Rectal smooth muscle tissue (tissue), 1 donor: ENCODE measurements at regions not wholly inside any gene's neighbourhood (a gene's known extent, or its start where the extent isn't known, plus 50 kb on each side); places are given as distances from the start of the nearest gene placed in this dataset.

ENCODE experiments used
- H3K27ac ChIP-seq: one replicate; pipeline ENCODE4 v1.7.0; 2013; ENCODE audit warnings: low read depth, low read length, inconsistent platforms
- H3K27me3 ChIP-seq: one replicate; pipeline ENCODE4 v1.7.0; 2013; ENCODE audit warnings: low read length; ENCODE audit not compliant: control insufficient read depth, insufficient read depth
- H3K36me3 ChIP-seq: one replicate; pipeline ENCODE4 v1.7.0; 2013; ENCODE audit warnings: low read length; ENCODE audit not compliant: control insufficient read depth, insufficient read depth
- H3K4me1 ChIP-seq: one replicate; pipeline ENCODE4 v1.7.0; 2013; ENCODE audit warnings: low read length; ENCODE audit not compliant: control insufficient read depth, insufficient read depth
- H3K4me3 ChIP-seq: one replicate; pipeline ENCODE4 v1.7.0; 2013; ENCODE audit warnings: low read length
- H3K9ac ChIP-seq: one replicate; pipeline ENCODE4 v1.7.0; 2013; ENCODE audit warnings: low read length

DNA sequence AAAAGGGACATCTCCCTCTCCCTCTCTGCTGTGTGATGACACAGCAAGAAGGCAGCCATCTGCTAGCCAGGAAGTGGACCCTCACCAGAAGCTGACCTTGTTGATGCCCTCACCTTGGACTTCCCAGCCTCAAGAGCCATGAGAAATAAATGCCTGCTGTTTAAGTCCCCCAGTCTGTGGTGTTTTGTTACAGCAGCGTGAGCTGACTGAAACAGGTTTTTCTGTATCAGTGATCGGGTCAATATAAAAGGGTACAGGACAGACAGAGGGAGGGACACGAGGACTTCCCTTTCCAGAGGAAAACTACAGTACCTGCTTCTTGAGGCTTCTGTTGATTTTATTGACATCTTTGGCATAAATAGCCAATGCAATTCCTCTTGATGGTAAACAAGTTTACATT lies 510.3 kb upstream of the CHAC2 start:
- Histone ChIP-seq H3K4me1 (no peaks in the 10 kb centered on the region), H3K4me3 (no peak overlapping the region), H3K36me3 (no peaks in the 10 kb centered on the region), H3K9ac (no peak overlapping the region), H3K27ac (no peak overlapping the region), H3K27me3 (no peaks in the 10 kb centered on the region)

DNA sequence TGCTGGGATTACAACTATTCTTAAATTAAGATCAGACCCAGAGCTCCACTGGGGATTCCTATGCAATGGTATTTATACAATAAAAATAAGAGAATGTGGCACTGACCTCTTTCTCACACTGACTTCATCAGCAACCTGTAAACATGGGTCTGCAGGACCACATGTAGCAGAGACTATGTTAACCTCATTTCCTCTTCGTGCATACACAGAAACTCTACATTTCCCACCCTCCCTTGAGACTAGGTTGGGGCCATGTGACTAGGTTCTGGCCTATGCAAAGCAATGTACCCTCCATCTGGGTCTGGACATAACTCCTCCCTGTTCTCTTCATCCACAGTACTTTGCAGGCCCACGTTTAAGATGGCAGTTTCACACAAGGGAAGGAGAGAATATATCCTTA lies 514.4 kb upstream of the CHAC2 start:
- no peak overlapping the region for H3K27ac ChIP-seq
- H3K4me1 ChIP-seq, result no peaks in the 10 kb centered on the region
- H3K36me3 ChIP-seq, result no peaks in the 10 kb centered on the region
- no peak overlapping the region for H3K9ac ChIP-seq
- H3K27me3 ChIP-seq, result no peaks in the 10 kb centered on the region
- no peak overlapping the region for H3K4me3 ChIP-seq

DNA sequence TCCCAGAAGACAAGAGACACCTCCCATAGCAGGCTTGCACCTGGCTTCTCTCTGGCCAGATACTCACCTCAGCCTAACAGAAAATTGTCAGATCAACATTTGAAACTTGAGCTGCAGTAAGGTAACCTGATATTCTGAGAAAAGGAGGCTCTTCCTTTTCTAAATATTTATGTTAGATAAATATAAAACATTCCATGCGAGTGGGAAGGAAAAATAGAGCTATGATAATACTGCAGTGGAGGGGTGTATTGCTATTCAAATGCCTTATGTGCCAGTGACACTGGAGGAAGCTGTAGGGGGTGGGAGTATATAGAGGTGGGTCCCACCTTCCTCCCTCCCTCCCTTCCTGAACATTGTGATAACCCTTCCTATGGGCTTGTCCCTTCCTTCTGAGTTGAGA lies 515.5 kb upstream of the CHAC2 start:
- no peak overlapping the region for H3K4me3 ChIP-seq

DNA sequence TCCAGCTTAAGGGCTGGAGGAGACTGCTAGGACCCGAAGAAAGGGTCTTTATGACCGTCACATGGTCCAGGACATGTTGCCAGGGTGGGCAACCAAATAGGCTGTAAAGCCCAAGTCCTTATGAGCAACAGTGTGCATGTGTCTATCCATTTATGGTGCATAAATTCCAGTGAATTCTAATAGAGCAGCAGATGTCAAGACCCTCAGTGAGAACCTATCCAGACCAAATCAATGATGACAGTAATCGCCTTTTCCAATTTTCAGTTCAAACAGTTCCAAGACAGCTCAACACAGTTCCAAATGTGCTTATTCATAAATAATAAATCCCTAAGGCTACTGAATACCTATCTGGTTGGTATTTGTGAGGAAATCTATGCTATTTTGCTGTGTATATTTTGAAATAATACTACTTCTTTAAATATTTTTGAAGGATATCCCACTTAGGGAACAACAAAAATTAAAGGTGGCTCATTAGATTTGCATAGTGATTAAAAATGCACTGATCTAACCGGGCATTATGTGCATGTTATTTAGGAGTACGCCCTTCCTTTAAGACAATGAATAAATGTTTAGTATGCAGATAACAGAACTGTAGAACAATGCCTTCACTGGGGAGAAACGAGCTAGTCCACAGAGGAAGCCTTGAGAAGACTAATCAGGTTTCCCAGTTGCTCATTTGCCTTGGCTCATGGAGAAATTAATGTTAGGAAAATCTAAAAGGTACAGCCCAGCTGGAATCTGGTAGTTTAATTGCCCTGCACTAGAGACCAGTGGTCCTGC lies 519.5 kb upstream of the CHAC2 start:
- Histone ChIP-seq H3K4me3 (no peak overlapping the region), H3K27ac (no peak overlapping the region)

More for the DNA sequence above, 515.5 kb upstream of the CHAC2 start:
- Histone ChIP-seq H3K27me3 (no peaks in the 10 kb centered on the region), H3K4me1 (no peaks in the 10 kb centered on the region), H3K9ac (no peak overlapping the region), H3K36me3 (no peaks in the 10 kb centered on the region), H3K27ac (no peak overlapping the region)

DNA sequence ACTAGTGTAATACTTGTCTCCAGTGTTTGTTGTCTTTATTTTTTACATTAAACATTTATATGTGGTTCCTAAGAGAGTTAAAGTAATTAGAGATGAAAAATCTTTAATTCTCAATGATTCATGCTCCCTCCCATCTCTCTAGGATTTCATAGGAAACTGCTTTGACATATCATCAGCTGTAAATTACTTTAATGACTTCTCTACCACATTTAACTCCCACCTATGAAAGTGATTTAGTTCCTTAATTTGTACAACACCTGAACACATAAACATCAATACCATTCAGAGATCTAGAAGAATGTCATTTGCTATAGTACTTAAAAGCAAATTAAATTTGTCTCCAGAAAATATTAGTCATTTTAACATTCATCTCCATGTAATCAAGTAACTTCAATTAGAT lies 524.2 kb upstream of the CHAC2 start:
- Histone ChIP-seq H3K27me3 (no peaks in the 10 kb centered on the region), H3K4me3 (no peak overlapping the region), H3K4me1 (no peaks in the 10 kb centered on the region), H3K36me3 (no peaks in the 10 kb centered on the region), H3K27ac (no peak overlapping the region), H3K9ac (no peak overlapping the region)

More for the DNA sequence above, 519.5 kb upstream of the CHAC2 start:
- Histone ChIP-seq H3K36me3 (no peaks in the 10 kb centered on the region), H3K27me3 (no peaks in the 10 kb centered on the region), H3K4me1 (no peaks in the 10 kb centered on the region), H3K9ac (no peak overlapping the region)

DNA sequence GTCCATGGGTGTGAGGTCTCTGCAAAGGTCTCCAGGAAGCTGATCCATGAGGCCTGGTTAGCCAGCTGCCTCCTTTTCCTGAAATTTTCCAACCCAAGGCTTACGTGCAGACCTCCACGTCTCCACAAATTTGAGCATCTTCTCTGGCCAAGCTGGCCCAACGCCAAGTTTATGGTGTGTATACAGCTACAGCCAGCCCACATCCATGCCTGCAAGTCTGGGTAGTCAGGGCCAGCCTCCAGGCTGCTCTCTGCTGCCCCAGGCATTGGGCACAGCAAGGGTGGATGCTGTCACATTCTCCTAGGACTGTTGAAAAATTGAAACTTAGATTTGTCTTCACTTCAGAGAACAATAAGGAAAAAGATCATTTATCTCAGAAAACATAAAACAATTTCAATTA lies 525.5 kb upstream of the CHAC2 start:
- Histone ChIP-seq H3K27ac (no peak overlapping the region), H3K4me1 (no peaks in the 10 kb centered on the region), H3K9ac (no peak overlapping the region), H3K27me3 (no peaks in the 10 kb centered on the region), H3K4me3 (no peak overlapping the region), H3K36me3 (no peaks in the 10 kb centered on the region)

DNA sequence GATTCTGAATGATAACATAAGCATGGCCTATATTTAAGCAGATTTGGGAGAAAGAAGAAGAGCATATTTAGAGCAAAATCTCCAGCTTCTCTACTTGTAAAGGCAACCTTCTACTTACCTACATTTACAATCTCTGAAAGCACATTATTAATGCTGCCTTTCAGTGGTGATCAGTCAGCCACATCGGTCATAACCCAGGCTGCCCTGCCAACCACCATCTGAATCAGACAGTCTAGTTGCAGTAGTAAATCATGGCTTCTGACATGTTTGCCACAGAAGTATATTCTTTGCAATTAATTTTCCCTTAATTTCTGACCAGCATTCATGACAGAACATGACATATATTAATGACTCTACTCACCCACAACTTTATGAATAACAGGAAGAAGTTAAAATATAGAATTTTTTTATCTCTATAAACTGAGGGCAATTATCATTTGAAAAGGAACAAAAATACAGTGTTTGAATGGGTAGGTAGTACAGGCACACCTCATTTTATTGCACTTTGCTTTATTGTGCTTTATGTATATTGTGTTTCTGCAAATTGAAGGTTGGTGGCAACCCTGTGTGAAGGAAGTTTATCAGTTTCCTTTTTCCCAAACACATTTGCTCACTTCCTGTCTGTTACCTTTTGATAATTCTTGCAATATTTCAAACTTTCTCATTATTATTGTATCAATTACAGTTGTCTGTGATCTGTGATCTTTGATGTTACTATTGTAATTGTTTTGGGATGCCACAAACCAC lies 531.6 kb upstream of the CHAC2 start:
- no peaks in the 10 kb centered on the region for H3K27me3 ChIP-seq
- no peaks in the 10 kb centered on the region for H3K4me1 ChIP-seq
- no peak overlapping the region for H3K9ac ChIP-seq
- no peak overlapping the region for H3K4me3 ChIP-seq
- no peak overlapping the region for H3K27ac ChIP-seq
- no peaks in the 10 kb centered on the region for H3K36me3 ChIP-seq

DNA sequence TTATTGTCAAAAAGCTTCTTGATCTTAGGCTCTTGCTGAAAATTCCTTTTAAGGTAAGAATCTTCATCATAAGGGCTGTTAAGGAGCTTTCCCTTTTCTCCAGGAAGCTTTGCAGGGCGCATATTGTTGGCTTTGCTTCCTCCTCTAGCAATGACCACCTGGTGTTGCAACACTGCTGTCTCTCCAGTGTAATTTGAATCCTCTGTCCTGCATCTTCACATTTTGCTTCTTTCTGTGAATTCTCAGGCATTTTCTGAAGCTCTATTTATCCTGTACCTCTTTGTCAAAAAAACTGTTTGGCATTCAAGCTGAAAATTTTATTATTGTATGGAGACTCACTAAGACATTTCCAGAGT lies 533.1 kb upstream of the CHAC2 start:
- Histone ChIP-seq H3K4me3 (no peak overlapping the region), H3K27ac (no peak overlapping the region), H3K36me3 (no peaks in the 10 kb centered on the region), H3K9ac (no peak overlapping the region), H3K4me1 (no peaks in the 10 kb centered on the region), H3K27me3 (no peaks in the 10 kb centered on the region)

DNA sequence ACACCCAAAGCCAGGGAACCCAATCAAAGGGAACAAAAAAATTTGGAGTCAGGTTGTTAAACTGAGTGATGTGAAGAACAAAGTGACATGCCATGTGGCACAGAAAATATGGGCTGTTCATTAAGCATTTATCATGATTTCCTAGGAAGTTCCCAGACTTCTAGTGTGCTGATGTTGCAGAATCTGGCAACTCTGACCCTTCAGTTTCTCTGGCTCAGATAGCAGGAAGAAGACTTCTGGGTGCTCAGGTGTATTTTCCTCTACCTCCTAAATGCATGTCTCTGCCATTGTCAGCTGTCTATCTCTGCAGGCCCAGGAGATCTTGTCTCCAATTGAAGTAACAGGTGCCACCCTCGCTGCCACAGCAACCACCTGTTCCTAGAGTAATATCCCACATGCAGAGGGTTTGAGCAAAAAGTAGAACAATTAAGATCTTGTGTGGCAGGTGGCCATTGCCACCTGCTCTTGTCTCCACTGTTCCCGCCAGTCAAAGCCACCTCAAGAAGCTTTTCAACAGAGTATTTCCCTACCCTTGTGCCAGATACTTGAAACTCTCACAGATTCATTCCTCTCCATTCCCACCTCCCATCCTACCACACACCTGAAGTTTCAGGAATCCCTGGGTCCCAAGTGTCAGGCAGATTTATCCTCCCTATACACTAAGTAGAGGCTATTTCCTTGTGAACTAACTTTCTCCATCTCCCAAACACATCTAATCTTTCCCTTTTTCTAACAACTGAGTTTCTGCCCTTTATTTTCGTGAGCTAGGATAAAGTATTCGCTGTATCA lies 533.7 kb upstream of the CHAC2 start:
- no peak overlapping the region for H3K27ac ChIP-seq
- no peaks in the 10 kb centered on the region for H3K36me3 ChIP-seq
- no peak overlapping the region for H3K9ac ChIP-seq
- H3K27me3 ChIP-seq, result no peaks in the 10 kb centered on the region
- H3K4me3 ChIP-seq, result no peak overlapping the region
- no peaks in the 10 kb centered on the region for H3K4me1 ChIP-seq

DNA sequence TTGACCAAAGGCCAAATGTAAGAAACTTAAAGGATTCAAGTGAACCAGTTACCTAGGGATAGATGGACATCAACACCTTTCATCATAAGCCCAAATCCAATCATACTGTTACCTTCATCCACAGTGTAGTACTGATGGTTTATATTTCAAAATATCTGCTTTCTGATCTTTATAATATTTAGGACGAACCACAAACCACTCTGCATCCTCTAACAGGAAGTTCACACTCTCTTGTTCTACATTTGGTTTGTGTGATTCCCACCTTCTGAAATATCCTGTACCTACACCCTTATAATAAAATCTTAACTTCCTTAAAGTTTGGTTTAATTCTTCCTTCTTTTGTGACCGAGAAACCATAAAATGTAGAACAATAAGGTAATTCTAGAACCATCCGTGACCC lies 535.7 kb upstream of the CHAC2 start:
- H3K9ac ChIP-seq, result no peak overlapping the region
- H3K27me3 ChIP-seq, result no peaks in the 10 kb centered on the region
- no peak overlapping the region for H3K4me3 ChIP-seq

DNA sequence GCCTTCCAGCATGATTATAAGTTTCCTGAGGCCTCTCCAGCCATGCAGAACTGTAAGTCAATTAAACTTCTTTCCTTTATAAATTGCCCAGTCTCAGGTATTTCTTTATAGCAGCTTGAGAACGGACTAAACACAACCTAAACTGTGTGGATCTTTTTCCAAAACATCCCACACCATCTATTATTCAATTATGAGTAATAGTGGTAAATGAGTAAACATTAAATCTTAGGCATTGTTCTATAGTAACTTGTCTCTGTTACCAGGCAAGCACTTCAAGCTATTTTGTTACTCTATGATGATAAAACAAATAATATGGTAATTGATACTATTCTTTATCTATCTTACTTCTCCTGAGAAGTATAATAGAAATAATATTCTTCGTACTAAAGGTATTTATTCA lies 536.9 kb upstream of the CHAC2 start:
- Histone ChIP-seq H3K4me3 (no peak overlapping the region), H3K27me3 (no peaks in the 10 kb centered on the region), H3K36me3 (no peaks in the 10 kb centered on the region), H3K27ac (no peak overlapping the region), H3K9ac (no peak overlapping the region), H3K4me1 (no peaks in the 10 kb centered on the region)

More for the DNA sequence above, 535.7 kb upstream of the CHAC2 start:
- H3K36me3 ChIP-seq, result no peaks in the 10 kb centered on the region
- H3K4me1 ChIP-seq, result no peaks in the 10 kb centered on the region
- no peak overlapping the region for H3K27ac ChIP-seq

DNA sequence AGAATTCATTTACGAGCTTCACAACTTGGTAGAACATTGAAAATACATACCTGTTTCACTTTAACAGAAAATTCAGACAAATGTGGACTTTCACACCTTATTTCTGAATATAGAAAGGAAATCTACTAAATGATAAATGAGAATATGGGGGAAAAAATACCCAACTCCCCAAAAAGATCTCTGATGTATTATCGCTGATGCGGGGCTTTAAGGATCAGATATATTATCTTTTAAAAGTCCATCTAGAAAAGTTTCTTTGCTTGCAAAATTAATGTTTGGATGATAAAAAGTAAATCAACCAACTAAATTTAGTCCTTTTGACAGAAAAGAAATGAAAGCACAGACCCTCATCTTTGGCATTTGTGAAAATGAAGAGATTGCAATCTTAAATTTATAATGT lies 540.1 kb upstream of the CHAC2 start:
- Histone ChIP-seq H3K4me1 (no peaks in the 10 kb centered on the region), H3K27me3 (no peaks in the 10 kb centered on the region), H3K36me3 (no peaks in the 10 kb centered on the region), H3K9ac (no peak overlapping the region), H3K27ac (no peak overlapping the region), H3K4me3 (no peak overlapping the region)
